Tibial nerve (tissue), 3 donors: ENCODE measurements at regions not wholly inside any gene's neighbourhood (a gene's known extent, or its start where the extent isn't known, plus 50 kb on each side); places are given as distances from the start of the nearest gene placed in this dataset.

ENCODE experiments used
- CTCF ChIP-seq, 5 experiments: fragments of 200-600 bp in 3 of 5; fragments of 450-650 bp in 2 of 5; sonication (generic) in 3 of 5; IDR thresholded peaks; one replicate each; pipeline ENCODE4 v1.5.1; 2016 to 2019; ENCODE audit warnings: antibody characterized with exemption in 5 of 5, mild to moderate bottlenecking in 3 of 5, moderate library complexity in 2 of 5
- POLR2A ChIP-seq, 2 donors: fragments of 450-650 bp; IDR thresholded peaks; one replicate each; pipeline ENCODE4 v1.6.1; 2017; ENCODE audit warnings: antibody characterized with exemption in 2 of 2, mild to moderate bottlenecking in 2 of 2, moderate library complexity in 2 of 2

- TF ChIP-seq POLR2A (IDR thresholded peaks at IDR 0.05) (no peak), CTCF (IDR thresholded peaks at IDR 0.05) (no peak)
Measured at GRCh38 chr9:2545881-2546490, 75.6 kb upstream of the VLDLR start.
